Tibial artery (tissue), 4 donors: ENCODE measurements at regions not wholly inside any gene's neighbourhood (a gene's known extent, or its start where the extent isn't known, plus 50 kb on each side); places are given as distances from the start of the nearest gene placed in this dataset.
"Not testable (repeated sequence)": the region's sequence is repeated elsewhere in the genome, so short reads cannot be mapped to it uniquely, and the experiment has no call there.

Experiments
- DNase-seq, 2 donors: peaks; one replicate each; pipeline ENCODE4 v3.0.0-alpha.2; 2019
- H3K27ac ChIP-seq, 2 donors: fragments of 200-600 bp; sonication (generic) in 1 of 2; 1 replicate in 1 of 2; 2 replicates in 1 of 2; pipeline ENCODE4 v1.5.1; 2018 to 2019; ENCODE audit warnings: mild to moderate bottlenecking in 1 of 2
- H3K27me3 ChIP-seq, 2 donors: fragments of 200-600 bp; sonication (generic) in 1 of 2; one replicate each; pipeline versions ENCODE4 v1.5.1 to v1.6.0; 2016 to 2019
- H3K36me3 ChIP-seq, 3 donors: fragments of 200-600 bp; sonication (generic) in 2 of 3; one replicate each; pipeline ENCODE4 v1.5.1; 2016 to 2019; ENCODE audit warnings: mild to moderate bottlenecking in 2 of 3
- H3K4me1 ChIP-seq, 4 donors: fragments of 200-600 bp; sonication (generic) in 2 of 4; 1 replicate in 3 of 4; 2 replicates in 1 of 4; pipeline ENCODE4 v1.5.1; 2016 to 2019
- H3K4me3 ChIP-seq, 2 donors: fragments of 200-600 bp; sonication (generic) in 1 of 2; 1 replicate in 1 of 2; 2 replicates in 1 of 2; pipeline ENCODE4 v1.5.1; 2018 to 2019; ENCODE audit warnings: mild to moderate bottlenecking in 2 of 2
- H3K9me3 ChIP-seq, 3 donors: fragments of 200-600 bp; sonication (generic) in 1 of 3; one replicate each; pipeline ENCODE4 v1.5.1; 2016 to 2019
- intact Hi-C: fragments of 100-400 bp; cut with DNase I; formaldehyde crosslinking; loops from one replicate; pipeline ENCODE4 v1.15.0; 2023; ENCODE audit warnings: low total_unique reads
- TF ChIP-seq, protein P1 (sequence below), 2 experiments: fragments of 200-600 bp in 1 of 2; fragments of 450-650 bp in 1 of 2; IDR thresholded peaks; one replicate each; pipeline ENCODE4 v1.5.1; 2017 to 2019; ENCODE audit warnings: antibody characterized with exemption in 2 of 2, mild to moderate bottlenecking in 1 of 2, moderate library complexity in 1 of 2

DNA sequence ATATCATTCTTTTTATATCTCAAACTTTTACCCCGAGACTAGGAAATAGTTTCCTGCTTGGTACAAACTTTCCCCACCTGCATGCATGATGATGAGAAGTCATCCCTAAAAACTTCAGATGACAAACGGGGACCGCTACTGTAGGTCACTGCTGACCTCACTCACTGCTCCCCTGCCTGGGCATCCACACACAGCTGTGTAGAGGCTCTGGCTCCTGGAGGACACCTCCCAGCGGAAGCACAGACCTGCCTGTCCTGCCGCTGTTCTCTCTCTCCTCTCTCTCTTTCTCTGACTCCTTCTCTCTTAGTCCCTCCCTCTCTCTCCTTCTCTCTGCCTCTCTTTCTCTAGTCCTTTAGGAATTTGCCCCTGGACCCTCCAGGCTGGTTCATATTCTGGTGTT is 202.9 kb upstream of the PITRM1 start:
- H3K27me3 ChIP-seq = no peaks in the 10 kb centered on the region
- TF ChIP-seq, protein P1, sequence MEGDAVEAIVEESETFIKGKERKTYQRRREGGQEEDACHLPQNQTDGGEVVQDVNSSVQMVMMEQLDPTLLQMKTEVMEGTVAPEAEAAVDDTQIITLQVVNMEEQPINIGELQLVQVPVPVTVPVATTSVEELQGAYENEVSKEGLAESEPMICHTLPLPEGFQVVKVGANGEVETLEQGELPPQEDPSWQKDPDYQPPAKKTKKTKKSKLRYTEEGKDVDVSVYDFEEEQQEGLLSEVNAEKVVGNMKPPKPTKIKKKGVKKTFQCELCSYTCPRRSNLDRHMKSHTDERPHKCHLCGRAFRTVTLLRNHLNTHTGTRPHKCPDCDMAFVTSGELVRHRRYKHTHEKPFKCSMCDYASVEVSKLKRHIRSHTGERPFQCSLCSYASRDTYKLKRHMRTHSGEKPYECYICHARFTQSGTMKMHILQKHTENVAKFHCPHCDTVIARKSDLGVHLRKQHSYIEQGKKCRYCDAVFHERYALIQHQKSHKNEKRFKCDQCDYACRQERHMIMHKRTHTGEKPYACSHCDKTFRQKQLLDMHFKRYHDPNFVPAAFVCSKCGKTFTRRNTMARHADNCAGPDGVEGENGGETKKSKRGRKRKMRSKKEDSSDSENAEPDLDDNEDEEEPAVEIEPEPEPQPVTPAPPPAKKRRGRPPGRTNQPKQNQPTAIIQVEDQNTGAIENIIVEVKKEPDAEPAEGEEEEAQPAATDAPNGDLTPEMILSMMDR (IDR thresholded peaks at IDR 0.05) = no peak
- peaks cover 0 to 7% (median 0%) of the 10 kb centered on the region in 4 donors for H3K4me1 ChIP-seq
- no peaks in the 10 kb centered on the region for H3K36me3 ChIP-seq
- no peak overlapping the region for H3K4me3 ChIP-seq
- H3K9me3 ChIP-seq = peaks cover 0 to 3% (median 0%) of the 10 kb centered on the region in 3 donors
- no peak overlapping the region for H3K27ac ChIP-seq
- intact Hi-C loops = no loop called here
- DNase-seq = no peak

DNA sequence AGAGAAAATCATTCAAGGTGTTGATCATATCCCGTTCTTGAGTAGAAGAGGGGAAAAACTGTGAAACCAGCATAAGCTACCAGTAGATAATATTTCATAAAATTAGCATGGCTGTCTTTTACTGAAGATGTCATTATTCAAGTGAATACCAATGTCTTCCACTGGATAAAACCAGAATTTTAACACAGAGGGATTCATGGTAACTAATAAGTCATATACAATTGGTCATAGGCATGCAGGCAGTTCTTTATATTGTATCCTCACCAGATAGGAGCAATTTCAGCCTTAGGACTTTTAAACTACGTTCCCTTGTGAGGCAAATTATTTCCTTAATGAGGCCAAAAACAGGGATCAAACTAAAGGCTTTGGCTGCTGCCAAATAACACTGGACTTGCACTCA is 202.3 kb upstream of the PITRM1 start:
- no peaks in the 10 kb centered on the region for H3K27me3 ChIP-seq
- intact Hi-C loops = no loop called here
- no peak for DNase-seq
- H3K4me3 ChIP-seq = no peak overlapping the region
- H3K4me1 ChIP-seq = peaks cover 0 to 7% (median 0%) of the 10 kb centered on the region in 4 donors
- peaks cover 0 to 2% (median 0%) of the 10 kb centered on the region in 3 donors for H3K9me3 ChIP-seq
- H3K36me3 ChIP-seq = no peaks in the 10 kb centered on the region
- TF ChIP-seq, protein P1 (IDR thresholded peaks at IDR 0.05) = no peak
- H3K27ac ChIP-seq = no peak overlapping the region

GRCh38 chr10:3373374-3374027 is 200.9 kb upstream of the PITRM1 start:
- H3K27ac ChIP-seq = peak overlapping the region in 1 of 2 donors; percentile 66
- H3K4me1 ChIP-seq, DNase-seq, H3K9me3 ChIP-seq, H3K4me3 ChIP-seq, H3K36me3 ChIP-seq, H3K27me3 ChIP-seq, intact Hi-C loops: not testable (repeated sequence)

DNA sequence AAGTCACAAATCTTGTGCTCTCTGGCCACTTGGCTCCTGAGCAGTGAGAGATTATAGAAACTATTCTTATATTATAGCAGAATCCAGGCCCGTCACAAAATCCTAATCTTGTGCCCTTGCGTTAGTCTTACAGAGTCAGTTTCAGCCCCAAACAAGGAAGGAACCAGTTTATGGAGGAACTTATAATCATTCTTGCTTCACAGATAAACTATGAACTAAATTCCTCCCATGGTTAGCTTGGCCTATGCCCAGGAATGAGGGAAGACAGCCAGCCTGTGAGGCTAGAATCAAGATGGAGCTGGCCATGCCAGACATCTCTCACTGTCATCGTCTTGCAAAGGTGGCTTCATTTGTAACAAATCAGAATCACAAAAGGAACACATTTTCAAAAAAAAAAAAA is 199.7 kb upstream of the PITRM1 start:
- Histone ChIP-seq H3K4me3 (no peak overlapping the region), H3K9me3 (no peaks in the 10 kb centered on the region), H3K36me3 (no peaks in the 10 kb centered on the region), H3K4me1 (peaks cover 0 to 7% (median 0%) of the 10 kb centered on the region in 4 donors), H3K27me3 (no peaks in the 10 kb centered on the region), H3K27ac (peak overlapping the region; percentile 18 to 66)
- no peak for DNase-seq
- TF ChIP-seq, protein P1 (IDR thresholded peaks at IDR 0.05) = no peak
- intact Hi-C loops = no loop called here

GRCh38 chr10:3371624-3372023 is 199.0 kb upstream of the PITRM1 start:
- not testable (repeated sequence) for DNase-seq

DNA sequence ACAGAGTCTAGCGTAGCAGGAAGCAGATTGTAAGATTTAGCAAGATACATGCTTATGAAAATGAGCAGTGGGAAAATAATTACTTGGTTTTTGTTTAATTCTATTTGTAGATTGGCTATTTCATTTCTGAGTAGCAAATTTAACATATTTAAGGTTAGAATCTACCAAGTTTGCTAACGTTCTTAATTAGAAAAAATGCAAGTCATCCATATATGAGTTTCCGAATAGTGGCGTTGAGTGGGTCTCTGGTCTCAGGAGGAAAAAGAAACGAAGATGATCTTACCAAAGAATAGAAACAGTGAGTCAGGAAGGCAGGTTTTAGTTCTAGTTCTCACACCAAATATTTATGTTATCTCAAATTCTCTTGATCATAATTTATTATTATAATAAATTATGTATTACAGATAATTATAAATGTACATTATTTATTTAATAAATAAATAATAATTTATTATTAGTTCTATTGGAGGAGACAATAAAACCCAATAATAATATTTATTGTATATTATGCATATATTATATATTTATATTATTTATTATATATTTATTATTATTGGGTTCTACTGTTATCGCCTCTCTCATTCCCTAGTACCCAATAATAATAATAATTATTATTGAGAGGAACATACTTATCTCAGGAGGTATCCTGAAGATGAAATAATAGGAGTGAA is 194.3 kb upstream of the PITRM1 start:
- peaks cover 0 to under 1% (median under 1%) of the 10 kb centered on the region in 3 donors for H3K9me3 ChIP-seq
- no peak overlapping the region for H3K27ac ChIP-seq
- peaks cover 0 to under 1% (median 0%) of the 10 kb centered on the region in 4 donors for H3K4me1 ChIP-seq
- TF ChIP-seq, protein P1 (IDR thresholded peaks at IDR 0.05) = no peak
- H3K4me3 ChIP-seq = no peak overlapping the region
- intact Hi-C loops = no loop called here
- no peaks in the 10 kb centered on the region for H3K27me3 ChIP-seq
- H3K36me3 ChIP-seq = no peaks in the 10 kb centered on the region
- DNase-seq = no peak

More at GRCh38 chr10:3371624-3372023, 199.0 kb upstream of the PITRM1 start:
- H3K27me3 ChIP-seq, H3K4me3 ChIP-seq, H3K9me3 ChIP-seq, H3K36me3 ChIP-seq, intact Hi-C loops, H3K4me1 ChIP-seq: not testable (repeated sequence)
- peak overlapping the region; percentile 18 to 66 for H3K27ac ChIP-seq
